Thoracic aorta (tissue), 2 donors: ENCODE measurements at regions not wholly inside any gene's neighbourhood (a gene's known extent, or its start where the extent isn't known, plus 50 kb on each side); places are given as distances from the start of the nearest gene placed in this dataset.
"Not testable (repeated sequence)": the region's sequence is repeated elsewhere in the genome, so short reads cannot be mapped to it uniquely, and the experiment has no call there.

ENCODE experiments used
- ATAC-seq: fragments of 150-250 bp; one replicate; pipeline ENCODE4 v1.8.0; 2017; ENCODE audit warnings: low read depth; ENCODE audit not compliant: insufficient number of reproducible peaks, low FRiP score
- DNase-seq: peaks from one replicate; pipeline ENCODE4 v3.0.0-alpha.2; 2020; ENCODE audit warnings: low spot score
- H3K27ac ChIP-seq, 2 donors: fragments of 200-600 bp; sonication (generic); 1 replicate in 1 of 2; 2 replicates in 1 of 2; pipeline ENCODE4 v1.5.1; 2016; ENCODE audit warnings: mild to moderate bottlenecking in 2 of 2, moderate library complexity in 2 of 2
- H3K27me3 ChIP-seq: fragments of 200-600 bp; sonication (generic); replicated peaks from 2 replicates; pipeline ENCODE4 v1.6.0; 2016; ENCODE audit warnings: mild to moderate bottlenecking; ENCODE audit not compliant: insufficient read depth
- H3K36me3 ChIP-seq: fragments of 200-600 bp; sonication (generic); one replicate; pipeline ENCODE4 v1.5.1; 2016
- H3K4me1 ChIP-seq, 2 donors: fragments of 200-600 bp; sonication (generic); 1 replicate in 1 of 2; 2 replicates in 1 of 2; pipeline versions ENCODE4 v1.5.1 to v1.6.0; 2016; ENCODE audit warnings: low read depth in 2 of 2, mild to moderate bottlenecking in 1 of 2; ENCODE audit not compliant: control insufficient read depth in 1 of 2
- H3K4me3 ChIP-seq: fragments of 200-600 bp; sonication (generic); 2 replicates; pipeline ENCODE4 v1.5.1; 2016; ENCODE audit warnings: mild to moderate bottlenecking
- H3K9me3 ChIP-seq: fragments of 200-600 bp; sonication (generic); 2 replicates; pipeline ENCODE4 v1.5.1; 2016
- CTCF ChIP-seq: fragments of 200-600 bp; sonication (generic); IDR thresholded peaks from one replicate; pipeline ENCODE4 v1.5.1; 2019; ENCODE audit warnings: antibody characterized with exemption

GRCh38 chr4:116627545-116627944, 457.8 kb downstream of the TRAM1L1 start:
- no peaks in the 10 kb centered on the region for H3K4me1 ChIP-seq
- H3K9me3 ChIP-seq, result no peaks in the 10 kb centered on the region
- no peaks in the 10 kb centered on the region for H3K27me3 ChIP-seq
- no peaks in the 10 kb centered on the region for H3K36me3 ChIP-seq
- no peak overlapping the region for H3K4me3 ChIP-seq
- no peak overlapping the region for H3K27ac ChIP-seq
- ATAC-seq (no peak), DNase-seq (no peak)
- TF ChIP-seq CTCF, result no peak

- H3K4me3 ChIP-seq, H3K9me3 ChIP-seq, DNase-seq, H3K36me3 ChIP-seq, H3K27me3 ChIP-seq, H3K27ac ChIP-seq, ATAC-seq, H3K4me1 ChIP-seq: not testable (repeated sequence)
These were observed 465.9 kb downstream of the TRAM1L1 start for GRCh38 chr4:116619508-116619907.

- Histone ChIP-seq H3K4me1 (no peaks in the 10 kb centered on the region), H3K27me3 (no peaks in the 10 kb centered on the region), H3K36me3 (no peaks in the 10 kb centered on the region), H3K9me3 (no peaks in the 10 kb centered on the region), H3K4me3 (no peak overlapping the region), H3K27ac (no peak overlapping the region)
- no peak for TF ChIP-seq CTCF
- no peak for DNase-seq
- no peak for ATAC-seq
These were observed 466.7 kb downstream of the TRAM1L1 start for GRCh38 chr4:116618638-116619037.

- H3K27me3 ChIP-seq, result no peaks in the 10 kb centered on the region
- no peaks in the 10 kb centered on the region for H3K36me3 ChIP-seq
- H3K27ac ChIP-seq, result no peak overlapping the region
- no peaks in the 10 kb centered on the region for H3K9me3 ChIP-seq
- ATAC-seq (no peak), DNase-seq (no peak)
- TF ChIP-seq CTCF, result no peak
- no peak overlapping the region for H3K4me3 ChIP-seq
- no peaks in the 10 kb centered on the region for H3K4me1 ChIP-seq
These were observed 482.3 kb downstream of the TRAM1L1 start for GRCh38 chr4:116603096-116603495.

GRCh38 chr4:116599859-116600258, 485.5 kb downstream of the TRAM1L1 start:
- ATAC-seq, result no peak
- no peak for TF ChIP-seq CTCF
- H3K9me3 ChIP-seq, result no peaks in the 10 kb centered on the region
- no peak overlapping the region for H3K27ac ChIP-seq
- no peaks in the 10 kb centered on the region for H3K27me3 ChIP-seq
- no peaks in the 10 kb centered on the region for H3K36me3 ChIP-seq
- no peak for DNase-seq
- no peak overlapping the region for H3K4me3 ChIP-seq
- H3K4me1 ChIP-seq, result no peaks in the 10 kb centered on the region

- H3K4me1 ChIP-seq, result no peaks in the 10 kb centered on the region
- DNase-seq (no peak), ATAC-seq (no peak)
- no peak overlapping the region for H3K4me3 ChIP-seq
- H3K27ac ChIP-seq, result no peak overlapping the region
- no peaks in the 10 kb centered on the region for H3K36me3 ChIP-seq
- no peak for TF ChIP-seq CTCF
- H3K9me3 ChIP-seq, result no peaks in the 10 kb centered on the region
- H3K27me3 ChIP-seq, result no peaks in the 10 kb centered on the region
These were observed 486.2 kb downstream of the TRAM1L1 start for GRCh38 chr4:116598980-116599789.
